ENCODE measurements at regions not wholly inside any gene's neighbourhood (a gene's known extent, or its start where the extent isn't known, plus 50 kb on each side); places are given as distances from the start of the nearest gene placed in this dataset.

- DNase-seq (ENCODE audit: low read depth, low spot score) (no peak), FAIRE-seq (no peak)
- H3K4me1 ChIP-seq (ENCODE audit: control insufficient read depth, extremely low read depth, insufficient read depth, low read length): no peaks in the 10 kb centered on the region
- no peaks in the 10 kb centered on the region for H3K9me1 ChIP-seq (ENCODE audit: control insufficient read depth, extremely low read depth, insufficient read depth, low read length)
- H3K9me3 ChIP-seq (ENCODE audit: control insufficient read depth, low read depth, low read length): no peaks in the 10 kb centered on the region
- dilution Hi-C loops (cut with MboI; ENCODE audit: extremely low pct_ligation_motif_present, low sequenced_read_pairs): no loop called here
- no peaks in the 10 kb centered on the region for H4K20me1 ChIP-seq (ENCODE audit: control insufficient read depth, extremely low read depth, insufficient read depth, low read length)
- H3K79me2 ChIP-seq (ENCODE audit: control insufficient read depth, insufficient read depth, low read length): no peaks in the 10 kb centered on the region
- TF ChIP-seq EZH2 (IDR thresholded peaks at IDR 0.05; ENCODE audit: low read length) (no peak), CTCF (optimal IDR thresholded peaks at IDR 0.05 in 1 of 3, IDR thresholded peaks at IDR 0.05 in 1 of 3, conservative IDR thresholded peaks at IDR 0.05 in 1 of 3; ENCODE audit: extremely low read depth in 1 of 3, insufficient read depth in 2 of 3, low read length in 3 of 3) (no peak)
- H3K4me3 ChIP-seq (ENCODE audit: control insufficient read depth in 2 of 3, extremely low read depth in 1 of 3, insufficient read depth in 2 of 3, low read depth in 1 of 3, low read length in 3 of 3): no peak overlapping the region
- H3K36me3 ChIP-seq (ENCODE audit: control insufficient read depth in 2 of 2, extremely low read depth in 1 of 2, insufficient read depth in 2 of 2, low read length in 2 of 2): no peaks in the 10 kb centered on the region
- H3K4me2 ChIP-seq (ENCODE audit: control insufficient read depth, extremely low read depth, insufficient read depth, low read depth, low read length): no peak overlapping the region
- no peak overlapping the region for H3K9ac ChIP-seq (ENCODE audit: control insufficient read depth, extremely low read depth, insufficient read depth, low read length)
- H3K27ac ChIP-seq (ENCODE audit: control insufficient read depth, insufficient read depth, low read length): no peak overlapping the region
- H3K27me3 ChIP-seq (ENCODE audit: control insufficient read depth, extremely low read depth, insufficient read depth, low read length): no peaks in the 10 kb centered on the region
- no peak overlapping the region for H2AFZ ChIP-seq (ENCODE audit: control insufficient read depth, low read length)
These were observed 339.3 kb downstream of the BRINP1 start for GRCh38 chr9:119029886-119030285.

- no peaks in the 10 kb centered on the region for H3K4me1 ChIP-seq (ENCODE audit: control insufficient read depth, extremely low read depth, insufficient read depth, low read length)
- no peak overlapping the region for H2AFZ ChIP-seq (ENCODE audit: control insufficient read depth, low read length)
- H3K27ac ChIP-seq (ENCODE audit: control insufficient read depth, insufficient read depth, low read length): no peak overlapping the region
- DNase-seq (ENCODE audit: low read depth, low spot score): no peak
- TF ChIP-seq CTCF (optimal IDR thresholded peaks at IDR 0.05 in 1 of 3, IDR thresholded peaks at IDR 0.05 in 1 of 3, conservative IDR thresholded peaks at IDR 0.05 in 1 of 3; ENCODE audit: extremely low read depth in 1 of 3, insufficient read depth in 2 of 3, low read length in 3 of 3): no peak
- no peak for TF ChIP-seq EZH2 (IDR thresholded peaks at IDR 0.05; ENCODE audit: low read length)
- no peaks in the 10 kb centered on the region for H4K20me1 ChIP-seq (ENCODE audit: control insufficient read depth, extremely low read depth, insufficient read depth, low read length)
- no peak overlapping the region for H3K9ac ChIP-seq (ENCODE audit: control insufficient read depth, extremely low read depth, insufficient read depth, low read length)
- no peak for FAIRE-seq
- no peaks in the 10 kb centered on the region for H3K36me3 ChIP-seq (ENCODE audit: control insufficient read depth in 2 of 2, extremely low read depth in 1 of 2, insufficient read depth in 2 of 2, low read length in 2 of 2)
- dilution Hi-C loops (cut with MboI; ENCODE audit: extremely low pct_ligation_motif_present, low sequenced_read_pairs): no loop called here
- H3K9me3 ChIP-seq (ENCODE audit: control insufficient read depth, low read depth, low read length): no peaks in the 10 kb centered on the region
- H3K79me2 ChIP-seq (ENCODE audit: control insufficient read depth, insufficient read depth, low read length): no peaks in the 10 kb centered on the region
- H3K27me3 ChIP-seq (ENCODE audit: control insufficient read depth, extremely low read depth, insufficient read depth, low read length): no peaks in the 10 kb centered on the region
- H3K4me3 ChIP-seq (ENCODE audit: control insufficient read depth in 2 of 3, extremely low read depth in 1 of 3, insufficient read depth in 2 of 3, low read depth in 1 of 3, low read length in 3 of 3): no peak overlapping the region
- H3K9me1 ChIP-seq (ENCODE audit: control insufficient read depth, extremely low read depth, insufficient read depth, low read length): no peaks in the 10 kb centered on the region
- H3K4me2 ChIP-seq (ENCODE audit: control insufficient read depth, extremely low read depth, insufficient read depth, low read depth, low read length): no peak overlapping the region
These were observed 335.6 kb downstream of the BRINP1 start for GRCh38 chr9:119033596-119033995.
